Activated T-helper 1 cell treated with anti-CD3 and anti-CD28 coated beads, Interleukin-12 subunit alpha, Interleukin-12 subunit beta, Interleukin-2, Interleukin-4 antibody, amounts not matched to agents 30 ng/mL and 10 ng/mL and 1 ng/mL, durations not matched to agents 14 hours and 24 hours and 36 hours (primary cell): ENCODE measurements at regions not wholly inside any gene's neighbourhood (a gene's known extent, or its start where the extent isn't known, plus 50 kb on each side); places are given as distances from the start of the nearest gene placed in this dataset.

Experiments
- DNase-seq: peaks from one replicate; pipeline ENCODE4 v3.0.0; 2021; ENCODE audit warnings: low spot score
- H3K27ac Mint-ChIP-seq: one replicate; pipeline ENCODE4 v1.8.0; 2021; ENCODE audit warnings: mild to moderate bottlenecking, mixed read lengths
- H3K27me3 Mint-ChIP-seq: one replicate; pipeline ENCODE4 v1.8.0; 2022; ENCODE audit warnings: mild to moderate bottlenecking, moderate library complexity, mixed read lengths; ENCODE audit not compliant: insufficient read depth
- H3K36me3 Mint-ChIP-seq: one replicate; pipeline ENCODE4 v1.8.0; 2021; ENCODE audit warnings: low read depth, mixed read lengths
- H3K4me1 Mint-ChIP-seq: one replicate; pipeline ENCODE4 v1.8.0; 2021; ENCODE audit warnings: low read depth, mixed read lengths
- H3K4me3 Mint-ChIP-seq: one replicate; pipeline ENCODE4 v1.8.0; 2021; ENCODE audit warnings: mild to moderate bottlenecking, moderate library complexity, mixed read lengths
- H3K9me3 Mint-ChIP-seq: one replicate; pipeline ENCODE4 v1.8.0; 2021; ENCODE audit warnings: mixed read lengths
- intact Hi-C: fragments of 100-400 bp; cut with micrococcal nuclease; formaldehyde crosslinking; loops from one replicate; pipeline ENCODE4 v1.15.1; 2024

GRCh38 chr1:219434285-219434922 lies 178.5 kb downstream of the ZC3H11B start:
- no peak overlapping the region for H3K27ac Mint-ChIP-seq
- no peaks in the 10 kb centered on the region for H3K9me3 Mint-ChIP-seq
- H3K27me3 Mint-ChIP-seq = no peaks in the 10 kb centered on the region
- no peak for DNase-seq
- H3K36me3 Mint-ChIP-seq = no peaks in the 10 kb centered on the region
- H3K4me3 Mint-ChIP-seq = no peak overlapping the region
- intact Hi-C loops = no loop called here
- no peaks in the 10 kb centered on the region for H3K4me1 Mint-ChIP-seq

- Mint-ChIP-seq H3K4me1 (no peaks in the 10 kb centered on the region), H3K9me3 (no peaks in the 10 kb centered on the region), H3K27ac (no peak overlapping the region), H3K27me3 (no peaks in the 10 kb centered on the region), H3K4me3 (no peak overlapping the region), H3K36me3 (no peaks in the 10 kb centered on the region)
- no peak for DNase-seq
- intact Hi-C loops = no loop called here
These were observed 179.3 kb downstream of the ZC3H11B start for GRCh38 chr1:219433496-219434131.

GRCh38 chr1:219433001-219433400 lies 179.9 kb downstream of the ZC3H11B start:
- no peak overlapping the region for H3K4me3 Mint-ChIP-seq
- no peaks in the 10 kb centered on the region for H3K4me1 Mint-ChIP-seq
- H3K27ac Mint-ChIP-seq = no peak overlapping the region
- H3K36me3 Mint-ChIP-seq = no peaks in the 10 kb centered on the region
- intact Hi-C loops = no loop called here
- no peaks in the 10 kb centered on the region for H3K9me3 Mint-ChIP-seq
- no peaks in the 10 kb centered on the region for H3K27me3 Mint-ChIP-seq
- no peak for DNase-seq

GRCh38 chr1:219432191-219432606 lies 180.7 kb downstream of the ZC3H11B start:
- Mint-ChIP-seq H3K27ac (no peak overlapping the region), H3K4me3 (no peak overlapping the region), H3K27me3 (no peaks in the 10 kb centered on the region), H3K36me3 (no peaks in the 10 kb centered on the region), H3K9me3 (no peaks in the 10 kb centered on the region), H3K4me1 (no peaks in the 10 kb centered on the region)
- intact Hi-C loops = no loop called here
- DNase-seq = no peak

- intact Hi-C loops = no loop called here
- no peaks in the 10 kb centered on the region for H3K36me3 Mint-ChIP-seq
- H3K27me3 Mint-ChIP-seq = peaks cover 2% of the 10 kb centered on the region
- no peak overlapping the region for H3K4me3 Mint-ChIP-seq
- H3K9me3 Mint-ChIP-seq = no peaks in the 10 kb centered on the region
- no peak overlapping the region for H3K27ac Mint-ChIP-seq
- no peak for DNase-seq
- H3K4me1 Mint-ChIP-seq = no peaks in the 10 kb centered on the region
These were observed 182.5 kb downstream of the ZC3H11B start for GRCh38 chr1:219430419-219430818.

- peaks cover 2% of the 10 kb centered on the region for H3K27me3 Mint-ChIP-seq
- no peaks in the 10 kb centered on the region for H3K36me3 Mint-ChIP-seq
- no peak for DNase-seq
- no peak overlapping the region for H3K4me3 Mint-ChIP-seq
- H3K27ac Mint-ChIP-seq = no peak overlapping the region
- intact Hi-C loops = no loop called here
- no peaks in the 10 kb centered on the region for H3K9me3 Mint-ChIP-seq
- no peaks in the 10 kb centered on the region for H3K4me1 Mint-ChIP-seq
These were observed 184.3 kb downstream of the ZC3H11B start for GRCh38 chr1:219428651-219429050.

GRCh38 chr1:219427989-219428388 lies 184.9 kb downstream of the ZC3H11B start:
- Mint-ChIP-seq H3K36me3 (no peaks in the 10 kb centered on the region), H3K27ac (no peak overlapping the region), H3K27me3 (peaks cover 2% of the 10 kb centered on the region), H3K4me3 (no peak overlapping the region), H3K4me1 (peaks cover 3% of the 10 kb centered on the region), H3K9me3 (no peaks in the 10 kb centered on the region)
- intact Hi-C loops = loop anchor here (2.0 kb wide), 1 partner anchor 37 kb away; no protein-coding TSS in a partner anchor
- DNase-seq = no peak

GRCh38 chr1:219427403-219427802 lies 185.5 kb downstream of the ZC3H11B start:
- no peak overlapping the region for H3K27ac Mint-ChIP-seq
- no peaks in the 10 kb centered on the region for H3K36me3 Mint-ChIP-seq
- H3K4me1 Mint-ChIP-seq = peaks cover 6% of the 10 kb centered on the region
- H3K4me3 Mint-ChIP-seq = no peak overlapping the region
- intact Hi-C loops = loop anchor here (2.0 kb wide), 1 partner anchor 37 kb away; no protein-coding TSS in a partner anchor
- no peaks in the 10 kb centered on the region for H3K9me3 Mint-ChIP-seq
- peaks cover 2% of the 10 kb centered on the region for H3K27me3 Mint-ChIP-seq
- no peak for DNase-seq

GRCh38 chr1:219422811-219423598 lies 189.9 kb downstream of the ZC3H11B start:
- peak overlapping the region; percentile 9 for H3K27ac Mint-ChIP-seq
- peaks cover 2% of the 10 kb centered on the region for H3K27me3 Mint-ChIP-seq
- no peak overlapping the region for H3K4me3 Mint-ChIP-seq
- H3K4me1 Mint-ChIP-seq = peaks cover 6% of the 10 kb centered on the region
- DNase-seq = no peak
- no peaks in the 10 kb centered on the region for H3K9me3 Mint-ChIP-seq
- no peaks in the 10 kb centered on the region for H3K36me3 Mint-ChIP-seq
- intact Hi-C loops = no loop called here

- H3K27me3 Mint-ChIP-seq = no peaks in the 10 kb centered on the region
- H3K4me3 Mint-ChIP-seq = no peak overlapping the region
- H3K9me3 Mint-ChIP-seq = no peaks in the 10 kb centered on the region
- H3K27ac Mint-ChIP-seq = no peak overlapping the region
- intact Hi-C loops = no loop called here
- H3K4me1 Mint-ChIP-seq = peaks cover 6% of the 10 kb centered on the region
- no peak for DNase-seq
- no peaks in the 10 kb centered on the region for H3K36me3 Mint-ChIP-seq
These were observed 192.0 kb downstream of the ZC3H11B start for GRCh38 chr1:219420913-219421312.

GRCh38 chr1:219419860-219420259 lies 193.0 kb downstream of the ZC3H11B start:
- Mint-ChIP-seq H3K4me3 (no peak overlapping the region), H3K36me3 (no peaks in the 10 kb centered on the region), H3K4me1 (peaks cover 6% of the 10 kb centered on the region), H3K9me3 (no peaks in the 10 kb centered on the region), H3K27me3 (no peaks in the 10 kb centered on the region), H3K27ac (no peak overlapping the region)
- intact Hi-C loops = loop anchor here (10.0 kb wide), 1 partner anchor 1085 kb away; no protein-coding TSS in a partner anchor
- no peak for DNase-seq

- Mint-ChIP-seq H3K9me3 (no peaks in the 10 kb centered on the region), H3K4me1 (peaks cover 6% of the 10 kb centered on the region), H3K36me3 (no peaks in the 10 kb centered on the region), H3K27me3 (no peaks in the 10 kb centered on the region), H3K4me3 (no peak overlapping the region), H3K27ac (no peak overlapping the region)
- intact Hi-C loops = loop anchor here (10.0 kb wide), 1 partner anchor 1084 kb away; no protein-coding TSS in a partner anchor
- no peak for DNase-seq
These were observed 193.8 kb downstream of the ZC3H11B start for GRCh38 chr1:219419065-219419464.

GRCh38 chr1:219417610-219418009 lies 195.3 kb downstream of the ZC3H11B start:
- H3K27ac Mint-ChIP-seq = no peak overlapping the region
- no peaks in the 10 kb centered on the region for H3K36me3 Mint-ChIP-seq
- H3K27me3 Mint-ChIP-seq = no peaks in the 10 kb centered on the region
- no peaks in the 10 kb centered on the region for H3K9me3 Mint-ChIP-seq
- no peak overlapping the region for H3K4me3 Mint-ChIP-seq
- H3K4me1 Mint-ChIP-seq = no peaks in the 10 kb centered on the region
- no peak for DNase-seq
- intact Hi-C loops = loop anchor here (10.0 kb wide), 1 partner anchor 1083 kb away; no protein-coding TSS in a partner anchor
